Peyer's patch (tissue), 4 donors: ENCODE measurements at regions not wholly inside any gene's neighbourhood (a gene's known extent, or its start where the extent isn't known, plus 50 kb on each side); places are given as distances from the start of the nearest gene placed in this dataset.

ENCODE experiments used
- POLR2A ChIP-seq, 2 donors: fragments of 450-650 bp; IDR thresholded peaks; one replicate each; pipeline ENCODE4 v1.5.1; 2017; ENCODE audit warnings: antibody characterized with exemption in 2 of 2, mild to moderate bottlenecking in 2 of 2, moderate library complexity in 2 of 2
- TF ChIP-seq, protein P1 (sequence below), 6 experiments: fragments of 450-650 bp in 4 of 6; fragments of 200-600 bp in 2 of 6; sonication (generic) in 1 of 6; IDR thresholded peaks; one replicate each; pipeline ENCODE4 v1.5.1; 2017 to 2019; ENCODE audit warnings: antibody characterized with exemption in 6 of 6, mild to moderate bottlenecking in 3 of 6, moderate library complexity in 1 of 6

DNA sequence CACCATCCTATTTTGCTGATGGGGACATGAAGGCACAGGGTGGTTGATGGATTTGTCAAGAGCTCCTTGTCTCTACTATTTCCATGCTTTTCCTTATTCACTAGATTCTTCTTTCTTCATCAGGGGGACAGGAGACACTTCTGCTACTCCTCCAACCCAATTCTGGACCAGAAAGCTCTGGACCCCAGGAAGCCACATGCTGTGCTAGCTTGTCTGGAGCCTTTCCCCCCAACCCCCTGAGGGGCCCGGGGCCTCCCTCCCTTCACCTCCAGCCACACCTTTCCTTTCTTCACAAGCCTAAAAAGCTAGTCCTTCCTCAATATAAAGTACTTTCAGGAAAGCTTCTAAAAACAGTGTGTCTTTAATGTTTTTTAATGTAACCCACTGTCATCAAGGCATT lies 75.1 kb upstream of the CAPRIN2 start:
- TF ChIP-seq, protein P1, sequence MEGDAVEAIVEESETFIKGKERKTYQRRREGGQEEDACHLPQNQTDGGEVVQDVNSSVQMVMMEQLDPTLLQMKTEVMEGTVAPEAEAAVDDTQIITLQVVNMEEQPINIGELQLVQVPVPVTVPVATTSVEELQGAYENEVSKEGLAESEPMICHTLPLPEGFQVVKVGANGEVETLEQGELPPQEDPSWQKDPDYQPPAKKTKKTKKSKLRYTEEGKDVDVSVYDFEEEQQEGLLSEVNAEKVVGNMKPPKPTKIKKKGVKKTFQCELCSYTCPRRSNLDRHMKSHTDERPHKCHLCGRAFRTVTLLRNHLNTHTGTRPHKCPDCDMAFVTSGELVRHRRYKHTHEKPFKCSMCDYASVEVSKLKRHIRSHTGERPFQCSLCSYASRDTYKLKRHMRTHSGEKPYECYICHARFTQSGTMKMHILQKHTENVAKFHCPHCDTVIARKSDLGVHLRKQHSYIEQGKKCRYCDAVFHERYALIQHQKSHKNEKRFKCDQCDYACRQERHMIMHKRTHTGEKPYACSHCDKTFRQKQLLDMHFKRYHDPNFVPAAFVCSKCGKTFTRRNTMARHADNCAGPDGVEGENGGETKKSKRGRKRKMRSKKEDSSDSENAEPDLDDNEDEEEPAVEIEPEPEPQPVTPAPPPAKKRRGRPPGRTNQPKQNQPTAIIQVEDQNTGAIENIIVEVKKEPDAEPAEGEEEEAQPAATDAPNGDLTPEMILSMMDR (IDR thresholded peaks at IDR 0.05) = no peak
- no peak for TF ChIP-seq POLR2A (IDR thresholded peaks at IDR 0.05)
